Activated B cell treated with CpG ODN at 0.5 μM for 24 hours (primary cell): ENCODE measurements at regions not wholly inside any gene's neighbourhood (a gene's known extent, or its start where the extent isn't known, plus 50 kb on each side); places are given as distances from the start of the nearest gene placed in this dataset.

Source experiments
- ATAC-seq: fragments of 200-7000 bp; cut with Tn5 transposase; one replicate; pipeline ENCODE4 v1.10.0; 2021; ENCODE audit warnings: low read depth, mild to moderate bottlenecking, moderate library complexity
- CTCF ChIA-PET: fragments of 350-600 bp; sonication (Branson Sonifier 250); formaldehyde crosslinking; loops from one replicate; lab custom pipeline; 2021; ENCODE audit warnings: antibody characterized with exemption; lab: Charles Lee
- POLR2A ChIA-PET: fragments of 350-600 bp; sonication (Branson Sonifier 250); formaldehyde crosslinking; loops from one replicate; lab custom pipeline; 2021; ENCODE audit warnings: antibody characterized with exemption; lab: Charles Lee
- DNase-seq: peaks from one replicate; pipeline ENCODE4 v3.0.0; 2022
- H3K27ac Mint-ChIP-seq: one replicate; pipeline ENCODE4 v1.8.0; 2020; ENCODE audit warnings: mixed read lengths
- H3K27me3 Mint-ChIP-seq: one replicate; pipeline ENCODE4 v1.8.0; 2021; ENCODE audit warnings: mixed read lengths
- H3K36me3 Mint-ChIP-seq: one replicate; pipeline ENCODE4 v1.8.0; 2021; ENCODE audit warnings: low read depth, mixed read lengths
- H3K4me1 Mint-ChIP-seq: one replicate; pipeline ENCODE4 v1.8.0; 2021; ENCODE audit warnings: mixed read lengths
- H3K4me3 Mint-ChIP-seq: one replicate; pipeline ENCODE4 v1.8.0; 2020; ENCODE audit warnings: mild to moderate bottlenecking, mixed read lengths
- H3K9me3 Mint-ChIP-seq: one replicate; pipeline ENCODE4 v1.8.0; 2020; ENCODE audit warnings: mixed read lengths
- CTCF ChIP-seq: fragments of 200-600 bp; IDR thresholded peaks from one replicate; pipeline ENCODE4 v1.8.0; 2022; ENCODE audit warnings: antibody characterized with exemption, mild to moderate bottlenecking
- intact Hi-C: fragments of 100-400 bp; cut with micrococcal nuclease; formaldehyde crosslinking; loops from one replicate; pipeline ENCODE4 v1.15.1; 2024

DNA sequence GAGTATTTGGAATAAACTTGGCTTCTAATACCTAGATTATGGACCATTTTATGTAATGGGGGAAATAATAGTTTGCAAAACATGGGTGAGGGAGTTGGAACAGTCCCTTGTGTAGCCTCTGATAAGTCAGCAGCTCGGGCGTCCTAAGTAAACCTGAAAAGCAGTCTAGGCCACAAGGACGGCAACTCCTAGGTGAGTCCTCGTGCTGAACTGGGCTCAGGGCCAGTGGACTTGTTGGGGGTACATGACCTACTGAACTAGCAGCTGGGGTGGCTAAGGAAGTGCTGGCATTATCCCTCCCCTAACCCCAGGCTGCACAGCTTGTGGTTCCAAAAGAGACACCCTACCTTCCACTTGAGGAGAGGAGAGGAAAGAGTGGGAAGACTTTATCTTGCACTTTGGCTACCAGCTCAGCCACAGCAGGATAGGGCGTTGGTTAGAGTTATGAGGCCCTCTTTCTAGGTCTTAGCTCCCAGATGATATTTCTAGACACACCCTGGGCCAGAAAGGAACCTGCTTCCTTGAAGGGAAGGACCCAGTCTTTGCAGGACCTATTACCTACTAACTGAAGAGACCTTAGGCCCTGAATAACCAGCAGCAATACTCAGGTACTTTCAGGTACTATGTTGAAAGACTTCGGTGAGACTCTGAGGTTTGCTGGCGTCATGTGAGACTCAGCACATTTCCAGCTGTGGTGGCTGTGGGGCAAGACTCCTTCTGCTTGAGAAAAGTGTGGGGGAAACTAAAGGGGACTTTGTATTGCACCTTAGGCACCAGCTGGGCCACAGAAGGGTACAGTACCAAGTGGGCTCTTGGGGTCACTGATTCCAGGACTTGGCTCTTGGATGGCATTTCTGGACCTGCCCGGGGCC lies 71.0 kb downstream of the AQP4 start:
- POLR2A ChIA-PET = no interaction called here
- no peak overlapping the region for H3K4me3 Mint-ChIP-seq
- intact Hi-C loops = no loop called here
- no peak for ATAC-seq
- DNase-seq = no peak
- no peak overlapping the region for H3K27ac Mint-ChIP-seq
- no peak for TF ChIP-seq CTCF
- H3K36me3 Mint-ChIP-seq = no peaks in the 10 kb centered on the region
- H3K9me3 Mint-ChIP-seq = peaks cover 5% of the 10 kb centered on the region
- no peaks in the 10 kb centered on the region for H3K4me1 Mint-ChIP-seq
- peaks cover 2% of the 10 kb centered on the region for H3K27me3 Mint-ChIP-seq
- CTCF ChIA-PET = no interaction called here

DNA sequence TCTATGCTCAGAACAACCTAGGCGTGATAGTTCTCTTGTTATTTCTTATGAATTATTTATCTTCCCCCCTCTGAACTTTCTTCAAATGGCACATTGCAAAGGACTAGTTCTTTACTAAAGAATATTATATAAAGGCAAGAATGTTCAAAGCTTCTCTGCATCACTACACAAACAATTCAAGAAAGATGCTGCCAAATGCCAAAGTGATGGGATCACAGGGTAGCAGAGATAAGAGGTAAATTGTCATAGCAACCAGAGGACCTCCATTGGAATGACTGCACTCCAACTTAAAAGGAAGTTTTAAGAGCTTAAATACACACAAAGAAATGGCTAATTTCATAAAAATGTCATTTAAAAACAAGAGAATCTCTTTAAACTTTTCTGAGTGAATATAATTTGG lies 72.8 kb downstream of the AQP4 start:
- no peaks in the 10 kb centered on the region for H3K9me3 Mint-ChIP-seq
- DNase-seq (no peak), ATAC-seq (no peak)
- no peak overlapping the region for H3K4me3 Mint-ChIP-seq
- H3K36me3 Mint-ChIP-seq = no peaks in the 10 kb centered on the region
- H3K27ac Mint-ChIP-seq = no peak overlapping the region
- H3K27me3 Mint-ChIP-seq = peaks cover 2% of the 10 kb centered on the region
- intact Hi-C loops = no loop called here
- no peak for TF ChIP-seq CTCF
- ChIA-PET CTCF (no interaction called here), POLR2A (no interaction called here)
- H3K4me1 Mint-ChIP-seq = no peaks in the 10 kb centered on the region

GRCh38 chr18:26791676-26792075 lies 73.8 kb downstream of the AQP4 start:
- ATAC-seq (no peak), DNase-seq (no peak)
- intact Hi-C loops = no loop called here
- H3K27me3 Mint-ChIP-seq = peaks cover 2% of the 10 kb centered on the region
- no peaks in the 10 kb centered on the region for H3K9me3 Mint-ChIP-seq
- POLR2A ChIA-PET = no interaction called here
- CTCF ChIA-PET = no interaction called here
- no peak overlapping the region for H3K4me3 Mint-ChIP-seq
- H3K4me1 Mint-ChIP-seq = no peaks in the 10 kb centered on the region
- no peaks in the 10 kb centered on the region for H3K36me3 Mint-ChIP-seq
- H3K27ac Mint-ChIP-seq = no peak overlapping the region
- no peak for TF ChIP-seq CTCF

DNA sequence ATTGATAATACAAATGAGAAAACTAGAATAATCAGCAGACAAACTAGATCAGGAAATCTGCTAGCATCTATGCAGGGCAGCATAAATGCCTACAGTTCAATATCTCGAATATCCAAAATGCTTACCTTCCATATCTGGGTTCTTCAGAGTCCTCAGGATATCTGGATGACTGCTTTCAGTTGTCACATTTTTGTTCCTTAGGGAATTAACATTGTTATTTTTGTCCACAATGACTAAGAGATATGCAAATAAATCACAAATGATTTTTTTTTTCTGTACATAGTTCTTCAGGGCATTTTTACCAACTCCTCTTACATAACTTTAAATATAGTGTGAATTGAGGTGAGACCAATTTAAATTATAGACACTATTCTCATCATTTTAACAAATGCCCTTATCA lies 80.9 kb downstream of the AQP4 start:
- Mint-ChIP-seq H3K36me3 (no peaks in the 10 kb centered on the region), H3K4me1 (no peaks in the 10 kb centered on the region), H3K27ac (no peak overlapping the region), H3K9me3 (no peaks in the 10 kb centered on the region), H3K27me3 (no peaks in the 10 kb centered on the region), H3K4me3 (no peak overlapping the region)
- CTCF ChIA-PET = no interaction called here
- no peak for ATAC-seq
- DNase-seq = no peak
- POLR2A ChIA-PET = no interaction called here
- TF ChIP-seq CTCF = no peak
- intact Hi-C loops = no loop called here

DNA sequence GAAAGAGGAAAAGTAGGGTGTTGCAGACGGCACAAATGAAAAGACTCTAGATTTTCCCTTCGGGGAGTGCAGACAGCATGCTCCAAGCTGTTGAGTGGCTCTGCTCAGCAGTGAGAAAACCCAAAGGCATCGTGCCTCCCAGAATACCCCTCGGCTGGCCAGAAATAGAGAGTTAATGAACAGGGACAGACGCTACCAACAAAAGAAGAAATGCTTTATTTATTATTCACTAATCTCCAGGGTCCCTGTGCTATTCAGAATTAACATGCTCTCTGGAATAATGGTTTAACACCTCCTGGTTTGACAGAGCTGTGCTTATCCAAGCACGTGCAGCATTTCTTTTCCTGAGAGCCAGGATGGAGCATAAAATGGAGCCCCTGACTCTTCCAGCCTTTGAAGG lies 82.3 kb downstream of the AQP4 start:
- ChIA-PET POLR2A (no interaction called here), CTCF (no interaction called here)
- Mint-ChIP-seq H3K27ac (no peak overlapping the region), H3K36me3 (no peaks in the 10 kb centered on the region), H3K9me3 (no peaks in the 10 kb centered on the region), H3K27me3 (peaks cover 7% of the 10 kb centered on the region), H3K4me3 (no peak overlapping the region), H3K4me1 (no peaks in the 10 kb centered on the region)
- TF ChIP-seq CTCF = no peak
- ATAC-seq (no peak), DNase-seq (no peak)
- intact Hi-C loops = no loop called here
